Fibroblast of lung (primary cell): ENCODE measurements at regions not wholly inside any gene's neighbourhood (a gene's known extent, or its start where the extent isn't known, plus 50 kb on each side); places are given as distances from the start of the nearest gene placed in this dataset.
"Not testable (repeated sequence)": the region's sequence is repeated elsewhere in the genome, so short reads cannot be mapped to it uniquely, and the experiment has no call there.

Experiments
- EZH2 ChIP-seq: IDR thresholded peaks from 2 replicates; pipeline ENCODE4 v1.5.1; 2012; ENCODE audit warnings: low read length, control low read depth, mild to moderate bottlenecking; ENCODE audit errors: missing control alignments
- TF ChIP-seq, protein P1 (sequence below), 2 donors: IDR thresholded peaks in 1 of 2; conservative IDR thresholded peaks in 1 of 2; 1 replicate in 1 of 2; 2 replicates in 1 of 2; pipeline ENCODE4 v1.5.1; 2011 to 2012; ENCODE audit warnings: low read length in 2 of 2, control low read depth in 1 of 2, inconsistent platforms in 1 of 2, low read depth in 1 of 2, mild to moderate bottlenecking in 1 of 2

DNA sequence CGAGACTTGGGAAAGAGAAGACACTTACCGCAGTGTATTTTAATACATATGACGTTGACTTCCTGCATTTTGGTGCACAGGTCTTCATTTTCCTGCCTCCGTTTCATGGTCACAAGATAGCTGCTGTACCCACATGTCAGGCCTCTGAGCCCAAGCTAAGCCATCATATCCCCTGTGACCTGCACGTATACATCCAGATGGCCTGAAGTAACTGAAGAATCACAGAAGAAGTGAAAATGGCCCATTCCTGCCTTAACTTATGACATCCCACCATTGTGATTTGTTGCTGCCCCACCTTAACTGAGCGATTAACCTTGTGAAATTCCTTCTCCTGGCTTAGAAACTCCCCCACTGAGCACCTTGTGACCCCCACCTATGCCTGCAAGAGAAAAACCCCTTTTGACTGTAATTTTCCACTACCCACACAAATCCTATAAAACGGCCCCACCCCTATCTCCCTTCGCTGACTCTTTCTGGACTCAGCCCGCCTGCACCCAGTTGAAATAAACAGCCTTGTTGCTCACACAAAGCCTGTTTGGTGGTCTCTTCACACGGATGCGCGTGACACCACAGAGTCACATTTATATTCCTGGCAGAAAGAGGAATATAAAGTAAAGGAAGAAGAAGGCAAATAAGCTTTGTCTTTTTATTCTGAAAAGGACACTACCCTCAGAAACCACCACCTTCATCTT is 78.4 kb upstream of the AMN1 start:
- TF ChIP-seq, protein P1, sequence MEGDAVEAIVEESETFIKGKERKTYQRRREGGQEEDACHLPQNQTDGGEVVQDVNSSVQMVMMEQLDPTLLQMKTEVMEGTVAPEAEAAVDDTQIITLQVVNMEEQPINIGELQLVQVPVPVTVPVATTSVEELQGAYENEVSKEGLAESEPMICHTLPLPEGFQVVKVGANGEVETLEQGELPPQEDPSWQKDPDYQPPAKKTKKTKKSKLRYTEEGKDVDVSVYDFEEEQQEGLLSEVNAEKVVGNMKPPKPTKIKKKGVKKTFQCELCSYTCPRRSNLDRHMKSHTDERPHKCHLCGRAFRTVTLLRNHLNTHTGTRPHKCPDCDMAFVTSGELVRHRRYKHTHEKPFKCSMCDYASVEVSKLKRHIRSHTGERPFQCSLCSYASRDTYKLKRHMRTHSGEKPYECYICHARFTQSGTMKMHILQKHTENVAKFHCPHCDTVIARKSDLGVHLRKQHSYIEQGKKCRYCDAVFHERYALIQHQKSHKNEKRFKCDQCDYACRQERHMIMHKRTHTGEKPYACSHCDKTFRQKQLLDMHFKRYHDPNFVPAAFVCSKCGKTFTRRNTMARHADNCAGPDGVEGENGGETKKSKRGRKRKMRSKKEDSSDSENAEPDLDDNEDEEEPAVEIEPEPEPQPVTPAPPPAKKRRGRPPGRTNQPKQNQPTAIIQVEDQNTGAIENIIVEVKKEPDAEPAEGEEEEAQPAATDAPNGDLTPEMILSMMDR (conservative IDR thresholded peaks at IDR 0.05 in 1 of 2, IDR thresholded peaks at IDR 0.05 in 1 of 2; ENCODE audit: low read depth in 1 of 2, low read length in 2 of 2), result not testable (repeated sequence)
- not testable (repeated sequence) for TF ChIP-seq EZH2
